ENCODE measurements at regions not wholly inside any gene's neighbourhood (a gene's known extent, or its start where the extent isn't known, plus 50 kb on each side); places are given as distances from the start of the nearest gene placed in this dataset.

DNA sequence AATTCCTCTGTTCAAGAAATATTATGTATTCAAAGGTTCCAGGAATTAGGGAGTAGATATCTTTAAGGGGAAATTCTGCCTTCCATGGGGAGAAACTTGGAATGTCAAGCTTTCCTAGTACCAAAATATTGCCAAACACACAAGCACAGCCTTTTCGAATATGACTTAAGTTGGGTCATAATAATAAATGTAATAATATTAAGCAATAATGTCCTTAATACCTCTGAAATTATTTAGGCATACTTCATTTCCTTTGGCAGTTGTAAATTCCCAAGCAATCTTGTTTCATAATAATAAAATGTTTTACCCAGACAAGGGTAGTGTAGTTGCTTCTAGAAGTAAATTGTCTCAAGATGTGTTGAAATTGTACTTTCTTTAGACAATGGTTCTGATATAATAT, 630.3 kb upstream of the CDH18 start:
- TF ChIP-seq GABPA (IDR thresholded peaks at IDR 0.05; ENCODE audit: low read depth) (no peak), POLR2AphosphoS5 (IDR thresholded peaks at IDR 0.05; ENCODE audit: low read depth) (no peak), SPI1 (IDR thresholded peaks at IDR 0.05; ENCODE audit: borderline replicate concordance, low read depth) (no peak)
- TF ChIP-seq, protein P1, sequence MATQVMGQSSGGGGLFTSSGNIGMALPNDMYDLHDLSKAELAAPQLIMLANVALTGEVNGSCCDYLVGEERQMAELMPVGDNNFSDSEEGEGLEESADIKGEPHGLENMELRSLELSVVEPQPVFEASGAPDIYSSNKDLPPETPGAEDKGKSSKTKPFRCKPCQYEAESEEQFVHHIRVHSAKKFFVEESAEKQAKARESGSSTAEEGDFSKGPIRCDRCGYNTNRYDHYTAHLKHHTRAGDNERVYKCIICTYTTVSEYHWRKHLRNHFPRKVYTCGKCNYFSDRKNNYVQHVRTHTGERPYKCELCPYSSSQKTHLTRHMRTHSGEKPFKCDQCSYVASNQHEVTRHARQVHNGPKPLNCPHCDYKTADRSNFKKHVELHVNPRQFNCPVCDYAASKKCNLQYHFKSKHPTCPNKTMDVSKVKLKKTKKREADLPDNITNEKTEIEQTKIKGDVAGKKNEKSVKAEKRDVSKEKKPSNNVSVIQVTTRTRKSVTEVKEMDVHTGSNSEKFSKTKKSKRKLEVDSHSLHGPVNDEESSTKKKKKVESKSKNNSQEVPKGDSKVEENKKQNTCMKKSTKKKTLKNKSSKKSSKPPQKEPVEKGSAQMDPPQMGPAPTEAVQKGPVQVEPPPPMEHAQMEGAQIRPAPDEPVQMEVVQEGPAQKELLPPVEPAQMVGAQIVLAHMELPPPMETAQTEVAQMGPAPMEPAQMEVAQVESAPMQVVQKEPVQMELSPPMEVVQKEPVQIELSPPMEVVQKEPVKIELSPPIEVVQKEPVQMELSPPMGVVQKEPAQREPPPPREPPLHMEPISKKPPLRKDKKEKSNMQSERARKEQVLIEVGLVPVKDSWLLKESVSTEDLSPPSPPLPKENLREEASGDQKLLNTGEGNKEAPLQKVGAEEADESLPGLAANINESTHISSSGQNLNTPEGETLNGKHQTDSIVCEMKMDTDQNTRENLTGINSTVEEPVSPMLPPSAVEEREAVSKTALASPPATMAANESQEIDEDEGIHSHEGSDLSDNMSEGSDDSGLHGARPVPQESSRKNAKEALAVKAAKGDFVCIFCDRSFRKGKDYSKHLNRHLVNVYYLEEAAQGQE (IDR thresholded peaks at IDR 0.05; ENCODE audit: insufficient replicate concordance, low read depth): no peak
- TF ChIP-seq, protein P2, sequence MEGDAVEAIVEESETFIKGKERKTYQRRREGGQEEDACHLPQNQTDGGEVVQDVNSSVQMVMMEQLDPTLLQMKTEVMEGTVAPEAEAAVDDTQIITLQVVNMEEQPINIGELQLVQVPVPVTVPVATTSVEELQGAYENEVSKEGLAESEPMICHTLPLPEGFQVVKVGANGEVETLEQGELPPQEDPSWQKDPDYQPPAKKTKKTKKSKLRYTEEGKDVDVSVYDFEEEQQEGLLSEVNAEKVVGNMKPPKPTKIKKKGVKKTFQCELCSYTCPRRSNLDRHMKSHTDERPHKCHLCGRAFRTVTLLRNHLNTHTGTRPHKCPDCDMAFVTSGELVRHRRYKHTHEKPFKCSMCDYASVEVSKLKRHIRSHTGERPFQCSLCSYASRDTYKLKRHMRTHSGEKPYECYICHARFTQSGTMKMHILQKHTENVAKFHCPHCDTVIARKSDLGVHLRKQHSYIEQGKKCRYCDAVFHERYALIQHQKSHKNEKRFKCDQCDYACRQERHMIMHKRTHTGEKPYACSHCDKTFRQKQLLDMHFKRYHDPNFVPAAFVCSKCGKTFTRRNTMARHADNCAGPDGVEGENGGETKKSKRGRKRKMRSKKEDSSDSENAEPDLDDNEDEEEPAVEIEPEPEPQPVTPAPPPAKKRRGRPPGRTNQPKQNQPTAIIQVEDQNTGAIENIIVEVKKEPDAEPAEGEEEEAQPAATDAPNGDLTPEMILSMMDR (IDR thresholded peaks at IDR 0.05; ENCODE audit: insufficient read depth, low read length): no peak
- Histone ChIP-seq H3K27me3 (ENCODE audit: insufficient read depth, poor library complexity, severe bottlenecking) (no peaks in the 10 kb centered on the region), H3K27ac (replicated peaks) (no peak overlapping the region), H3K4me3 (replicated peaks; ENCODE audit: insufficient read depth, low read length) (no peak overlapping the region)
- no peak for DNase-seq (ENCODE audit: low read depth in 1 of 2, low spot score in 1 of 2)

DNA sequence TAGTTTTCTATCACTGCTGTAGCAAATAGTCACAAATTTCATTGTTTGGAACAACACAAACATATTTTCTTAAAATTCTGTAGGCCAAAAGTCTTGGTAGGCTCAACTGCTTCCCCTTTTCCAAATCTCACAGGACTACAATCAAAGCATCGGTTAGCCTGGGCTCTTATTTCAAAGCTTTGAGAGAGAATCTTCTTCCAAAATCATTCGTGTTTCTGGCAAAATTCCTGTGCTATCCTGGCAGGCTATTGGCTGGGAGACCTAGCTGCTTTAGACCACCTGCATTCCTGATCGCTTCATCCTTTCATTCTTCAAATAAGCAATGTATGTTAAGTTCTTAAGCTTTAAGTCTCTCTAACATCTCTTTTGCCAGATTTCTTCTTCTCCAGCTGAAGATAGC, 629.8 kb upstream of the CDH18 start:
- Histone ChIP-seq H3K27ac (replicated peaks) (no peak overlapping the region), H3K27me3 (ENCODE audit: insufficient read depth, poor library complexity, severe bottlenecking) (no peaks in the 10 kb centered on the region), H3K4me3 (replicated peaks; ENCODE audit: insufficient read depth, low read length) (no peak overlapping the region)
- TF ChIP-seq POLR2AphosphoS5 (IDR thresholded peaks at IDR 0.05; ENCODE audit: low read depth): no peak
- TF ChIP-seq, protein P2 (IDR thresholded peaks at IDR 0.05; ENCODE audit: insufficient read depth, low read length): no peak
- TF ChIP-seq, protein P1 (IDR thresholded peaks at IDR 0.05; ENCODE audit: insufficient replicate concordance, low read depth): no peak
- no peak for TF ChIP-seq SPI1 (IDR thresholded peaks at IDR 0.05; ENCODE audit: borderline replicate concordance, low read depth)
- TF ChIP-seq GABPA (IDR thresholded peaks at IDR 0.05; ENCODE audit: low read depth): no peak
- no peak for DNase-seq (ENCODE audit: low read depth in 1 of 2, low spot score in 1 of 2)

DNA sequence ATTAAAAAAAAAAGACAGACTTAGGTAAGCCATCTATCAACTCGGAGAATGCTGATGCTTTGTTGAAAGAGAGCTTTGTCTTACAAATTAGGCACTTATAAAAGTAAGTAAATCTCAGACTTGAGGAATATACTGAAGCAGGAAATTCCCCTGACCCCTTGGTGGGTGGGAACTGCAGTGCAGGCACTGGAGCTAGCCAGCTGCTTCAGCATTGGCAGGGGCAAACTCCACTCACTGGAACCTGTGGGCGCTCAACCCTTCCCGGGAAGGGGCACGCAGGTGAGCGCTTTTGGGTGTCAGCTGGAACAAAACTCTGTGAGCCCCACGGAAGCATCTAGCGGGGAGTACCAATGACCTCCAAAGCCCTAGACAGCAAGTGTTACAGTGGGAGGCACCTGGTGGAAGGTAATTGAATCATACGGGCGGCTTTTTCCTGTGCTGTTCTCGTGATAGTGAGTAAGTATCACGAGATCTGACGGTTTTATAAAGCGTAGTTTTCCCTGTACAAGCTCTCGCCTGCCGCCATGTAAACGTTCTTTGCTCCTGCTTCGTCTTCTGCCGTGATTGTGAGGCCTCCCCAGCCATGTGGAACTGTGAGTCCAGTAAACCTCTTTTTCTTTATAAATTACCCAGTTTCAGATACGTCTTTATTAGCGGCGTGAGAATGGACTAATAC, 628.0 kb upstream of the CDH18 start:
- DNase-seq (ENCODE audit: low read depth in 1 of 2, low spot score in 1 of 2): no peak
- Histone ChIP-seq H3K27ac (replicated peaks) (no peak overlapping the region), H3K27me3 (ENCODE audit: insufficient read depth, poor library complexity, severe bottlenecking) (no peaks in the 10 kb centered on the region), H3K4me3 (replicated peaks; ENCODE audit: insufficient read depth, low read length) (no peak overlapping the region)
- TF ChIP-seq GABPA (IDR thresholded peaks at IDR 0.05; ENCODE audit: low read depth): no peak
- TF ChIP-seq, protein P1 (IDR thresholded peaks at IDR 0.05; ENCODE audit: insufficient replicate concordance, low read depth): no peak
- TF ChIP-seq POLR2AphosphoS5 (IDR thresholded peaks at IDR 0.05; ENCODE audit: low read depth): no peak
- TF ChIP-seq SPI1 (IDR thresholded peaks at IDR 0.05; ENCODE audit: borderline replicate concordance, low read depth): no peak
- TF ChIP-seq, protein P2 (IDR thresholded peaks at IDR 0.05; ENCODE audit: insufficient read depth, low read length): no peak
